SK-N-SH (cell line): ENCODE measurements at regions not wholly inside any gene's neighbourhood (a gene's known extent, or its start where the extent isn't known, plus 50 kb on each side); places are given as distances from the start of the nearest gene placed in this dataset.

ENCODE experiments used
- CTCF ChIA-PET: fragments of 300-600, 350-600 bp; formaldehyde crosslinking; extraction: SDS; loops from one replicate; lab custom pipeline; 2021; lab: Yijun Ruan, JAX
- POLR2A ChIA-PET: fragments of 350-600 bp; sonication (Branson Sonifier 250); formaldehyde crosslinking; extraction: SDS; loops from one replicate; lab custom pipeline; 2020; ENCODE audit warnings: antibody characterized with exemption, inconsistent platforms; lab: Yijun Ruan, JAX
- DNase-seq: peaks from one replicate; pipeline ENCODE4 v3.0.0; 2012
- H2AFZ ChIP-seq: fragments of 200-600 bp; sonication (generic); 2 replicates; pipeline ENCODE4 v1.8.1; 2016; ENCODE audit warnings: antibody characterized with exemption, mild to moderate bottlenecking, low read depth
- H3F3A ChIP-seq: fragments of 200-600 bp; sonication (generic); replicated peaks from 2 replicates; pipeline ENCODE3; 2016; ENCODE audit warnings: antibody characterized with exemption, mild to moderate bottlenecking; ENCODE audit not compliant: insufficient read depth
- H3K27ac ChIP-seq, 2 experiments: fragments of 200-500 bp in 1 of 2; fragments of 200-600 bp in 1 of 2; sonication (Bioruptor generic) in 1 of 2; sonication (generic), shearing (Covaris generic) in 1 of 2; 2 replicates each; pipeline versions ENCODE4 v1.5.1 to v1.6.1; 2014 to 2016; ENCODE audit warnings: low read depth in 2 of 2, inconsistent platforms in 1 of 2, low read length in 1 of 2, mild to moderate bottlenecking in 1 of 2, mixed read lengths in 1 of 2
- H3K27me3 ChIP-seq: fragments of 200-600 bp; sonication (generic), shearing (Covaris generic); 2 replicates; pipeline ENCODE4 v1.6.1; 2016; ENCODE audit warnings: mixed run types; ENCODE audit not compliant: insufficient read depth
- H3K36me3 ChIP-seq, 2 experiments: fragments of 200-500 bp in 1 of 2; fragments of 200-600 bp in 1 of 2; sonication (Bioruptor generic) in 1 of 2; sonication (generic) in 1 of 2; replicated peaks in 1 of 2; 2 replicates each; pipeline versions ENCODE3 to v1.5.1; 2014 to 2016; ENCODE audit warnings: low read length in 1 of 2, mild to moderate bottlenecking in 1 of 2; ENCODE audit not compliant: insufficient read depth in 2 of 2, control insufficient read depth in 1 of 2
- H3K4me1 ChIP-seq, 2 experiments: fragments of 200-500 bp in 1 of 2; fragments of 200-600 bp in 1 of 2; sonication (Bioruptor generic) in 1 of 2; sonication (generic), shearing (Covaris generic) in 1 of 2; 2 replicates each; pipeline versions ENCODE4 v1.5.1 to v1.6.1; 2014 to 2016; ENCODE audit warnings: low read depth in 1 of 2, low read length in 1 of 2, mixed run types in 1 of 2; ENCODE audit not compliant: insufficient read depth in 2 of 2, control insufficient read depth in 1 of 2
- H3K4me2 ChIP-seq: fragments of 200-600 bp; sonication (generic), shearing (Covaris generic); 2 replicates; pipeline ENCODE4 v1.6.1; 2017; ENCODE audit warnings: mixed run types
- H3K4me3 ChIP-seq, 2 experiments: fragments of 200-500 bp in 1 of 2; fragments of 200-600 bp in 1 of 2; sonication (Bioruptor generic) in 1 of 2; sonication (generic), shearing (Covaris generic) in 1 of 2; 2 replicates each; pipeline versions ENCODE4 v1.5.1 to v1.8.1; 2014 to 2016; ENCODE audit warnings: low read depth in 2 of 2, inconsistent platforms in 1 of 2, low read length in 1 of 2, mild to moderate bottlenecking in 1 of 2, mixed read lengths in 1 of 2, moderate library complexity in 1 of 2
- H3K79me2 ChIP-seq: fragments of 200-600 bp; sonication (generic); 2 replicates; pipeline ENCODE4 v1.8.1; 2017; ENCODE audit warnings: mild to moderate bottlenecking; ENCODE audit not compliant: insufficient read depth
- H3K9ac ChIP-seq: fragments of 200-600 bp; sonication (generic); 2 replicates; pipeline ENCODE4 v1.6.1; 2017; ENCODE audit warnings: mixed run types
- H3K9me2 ChIP-seq: fragments of 200-600 bp; sonication (generic); 2 replicates; pipeline ENCODE4 v1.6.1; 2017; ENCODE audit warnings: mixed run types
- H3K9me3 ChIP-seq: fragments of 200-600 bp; sonication (generic); 2 replicates; pipeline ENCODE4 v1.6.1; 2017; ENCODE audit warnings: mixed run types, mild to moderate bottlenecking, moderate library complexity
- H4K20me1 ChIP-seq: fragments of 200-600 bp; sonication (generic); 2 replicates; pipeline ENCODE4 v1.6.1; 2017; ENCODE audit warnings: mild to moderate bottlenecking, mixed run types; ENCODE audit not compliant: insufficient read depth
- CHD2 ChIP-seq: fragments of 150-350 bp; IDR thresholded peaks from 2 replicates; pipeline ENCODE4 v1.6.1; 2018; ENCODE audit warnings: low read length; ENCODE audit not compliant: partially characterized antibody
- EP300 ChIP-seq, 2 experiments: IDR thresholded peaks; 2 replicates each; pipeline versions ENCODE4 v1.4.0 to v1.6.1; 2012; ENCODE audit warnings: borderline replicate concordance in 1 of 2, low read depth in 1 of 2, low read length in 1 of 2
- FOXM1 ChIP-seq: IDR thresholded peaks from 2 replicates; pipeline ENCODE4 v1.4.0; 2012; ENCODE audit warnings: low read depth, mild to moderate bottlenecking
- GATA2 ChIP-seq: sonication (generic); formaldehyde crosslinking; IDR thresholded peaks from 2 replicates; pipeline ENCODE4 v1.5.0; 2020; ENCODE audit warnings: mild to moderate bottlenecking, missing genetic modification reagents
- MXI1 ChIP-seq: IDR thresholded peaks from 2 replicates; pipeline ENCODE4 v1.6.1; 2012; ENCODE audit warnings: mild to moderate bottlenecking, low read depth, low read length, improper control_type of control experiment
- NRF1 ChIP-seq: IDR thresholded peaks from 2 replicates; pipeline ENCODE4 v1.6.1; 2012; ENCODE audit warnings: low read depth, mild to moderate bottlenecking, low read length
- RAD21 ChIP-seq: IDR thresholded peaks from 2 replicates; pipeline ENCODE4 v1.6.1; 2012; ENCODE audit warnings: mild to moderate bottlenecking, low read length
- RFX5 ChIP-seq: IDR thresholded peaks from 2 replicates; pipeline ENCODE4 v1.6.1; 2012; ENCODE audit warnings: mild to moderate bottlenecking, improper control_type of control experiment, low read length
- TAF1 ChIP-seq: IDR thresholded peaks from 2 replicates; pipeline ENCODE4 v1.6.1; 2012; ENCODE audit warnings: low read depth, mild to moderate bottlenecking, low read length, moderate library complexity, borderline replicate concordance
- TCF12 ChIP-seq: IDR thresholded peaks from 2 replicates; pipeline ENCODE4 v1.4.0; 2012
- TEAD4 ChIP-seq: IDR thresholded peaks from 2 replicates; pipeline ENCODE4 v1.4.0; 2012; ENCODE audit warnings: mild to moderate bottlenecking, borderline replicate concordance; ENCODE audit not compliant: insufficient read depth
- USF2 ChIP-seq: fragments of 150-350 bp; IDR thresholded peaks from 2 replicates; pipeline ENCODE4 v1.6.1; 2017; ENCODE audit warnings: antibody characterized with exemption, low read length, low read depth, borderline replicate concordance
- YY1 ChIP-seq: IDR thresholded peaks from 2 replicates; pipeline ENCODE4 v1.4.0; 2012; ENCODE audit warnings: low read depth, mild to moderate bottlenecking
- ZBTB33 ChIP-seq: IDR thresholded peaks from 2 replicates; pipeline ENCODE4 v1.4.0; 2012; ENCODE audit warnings: low read depth, borderline replicate concordance
- WGBS: methylation state at CpG from one replicate; pipeline ENCODE4 v1.1.6; 2017; ENCODE audit warnings: low lambda C conversion rate; 5-methylcytosine and 5-hydroxymethylcytosine counted together
- TF ChIP-seq, protein P1 (sequence below): fragments of 200-600 bp; sonication (generic); IDR thresholded peaks from 2 replicates; pipeline ENCODE4 v1.6.1; 2017; ENCODE audit warnings: antibody characterized with exemption, mild to moderate bottlenecking, moderate library complexity

- no peak overlapping the region for H3K9ac ChIP-seq
- no peaks in the 10 kb centered on the region; a peak in 1 of 4 replicates for H3K4me1 ChIP-seq
- H3K4me3 ChIP-seq: no peak overlapping the region
- H3K9me3 ChIP-seq: no peaks in the 10 kb centered on the region
- H3K9me2 ChIP-seq: no peaks in the 10 kb centered on the region
- no peak overlapping the region for H3K4me2 ChIP-seq
- ChIA-PET POLR2A (no interaction called here), CTCF (no interaction called here)
- no peaks in the 10 kb centered on the region for H3K27me3 ChIP-seq
- no peaks in the 10 kb centered on the region for H3K79me2 ChIP-seq
- no peak for DNase-seq
- H3K36me3 ChIP-seq: no peaks in the 10 kb centered on the region
- H3F3A ChIP-seq: no peaks in the 10 kb centered on the region
- no peaks in the 10 kb centered on the region for H4K20me1 ChIP-seq
- 67% methylated on average over 8 of the region's 8 CpGs for WGBS
- H2AFZ ChIP-seq: no peak overlapping the region
- no peak overlapping the region for H3K27ac ChIP-seq
- TF ChIP-seq RFX5 (no peak), ZBTB33 (no peak), MXI1 (no peak), NRF1 (no peak), CHD2 (no peak), FOXM1 (no peak), TEAD4 (no peak), GATA2 (CRISPR knock-in tag) (no peak), USF2 (no peak), YY1 (no peak), EP300 (IDR thresholded peaks at IDR 0.05; ENCODE audit: borderline replicate concordance in 1 of 2, low read depth in 1 of 2, low read length in 1 of 2) (no peak), TCF12 (no peak), TAF1 (no peak), RAD21 (no peak)
- TF ChIP-seq, protein P1, sequence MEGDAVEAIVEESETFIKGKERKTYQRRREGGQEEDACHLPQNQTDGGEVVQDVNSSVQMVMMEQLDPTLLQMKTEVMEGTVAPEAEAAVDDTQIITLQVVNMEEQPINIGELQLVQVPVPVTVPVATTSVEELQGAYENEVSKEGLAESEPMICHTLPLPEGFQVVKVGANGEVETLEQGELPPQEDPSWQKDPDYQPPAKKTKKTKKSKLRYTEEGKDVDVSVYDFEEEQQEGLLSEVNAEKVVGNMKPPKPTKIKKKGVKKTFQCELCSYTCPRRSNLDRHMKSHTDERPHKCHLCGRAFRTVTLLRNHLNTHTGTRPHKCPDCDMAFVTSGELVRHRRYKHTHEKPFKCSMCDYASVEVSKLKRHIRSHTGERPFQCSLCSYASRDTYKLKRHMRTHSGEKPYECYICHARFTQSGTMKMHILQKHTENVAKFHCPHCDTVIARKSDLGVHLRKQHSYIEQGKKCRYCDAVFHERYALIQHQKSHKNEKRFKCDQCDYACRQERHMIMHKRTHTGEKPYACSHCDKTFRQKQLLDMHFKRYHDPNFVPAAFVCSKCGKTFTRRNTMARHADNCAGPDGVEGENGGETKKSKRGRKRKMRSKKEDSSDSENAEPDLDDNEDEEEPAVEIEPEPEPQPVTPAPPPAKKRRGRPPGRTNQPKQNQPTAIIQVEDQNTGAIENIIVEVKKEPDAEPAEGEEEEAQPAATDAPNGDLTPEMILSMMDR: no peak
Observed at GRCh38 chr17:15883617-15884111, 61.3 kb upstream of the ADORA2B start.
